Epithelial cell of esophagus (primary cell): ENCODE measurements at regions not wholly inside any gene's neighbourhood (a gene's known extent, or its start where the extent isn't known, plus 50 kb on each side); places are given as distances from the start of the nearest gene placed in this dataset.
"Not testable (repeated sequence)": the region's sequence is repeated elsewhere in the genome, so short reads cannot be mapped to it uniquely, and the experiment has no call there.

ENCODE experiments used
- DNase-seq: peaks from one replicate; pipeline ENCODE4 v3.0.0; 2010; ENCODE audit warnings: low read depth
- H3K4me3 ChIP-seq: 2 replicates; pipeline ENCODE4 v1.5.1; 2011; ENCODE audit warnings: mild to moderate bottlenecking, low read length, control low read depth
- CTCF ChIP-seq: IDR thresholded peaks from 2 replicates; pipeline ENCODE4 v1.5.1; 2011; ENCODE audit warnings: low read depth, mild to moderate bottlenecking, low read length, control low read depth, inconsistent platforms; ENCODE audit not compliant: insufficient read depth; ENCODE audit errors: missing control alignments

DNA sequence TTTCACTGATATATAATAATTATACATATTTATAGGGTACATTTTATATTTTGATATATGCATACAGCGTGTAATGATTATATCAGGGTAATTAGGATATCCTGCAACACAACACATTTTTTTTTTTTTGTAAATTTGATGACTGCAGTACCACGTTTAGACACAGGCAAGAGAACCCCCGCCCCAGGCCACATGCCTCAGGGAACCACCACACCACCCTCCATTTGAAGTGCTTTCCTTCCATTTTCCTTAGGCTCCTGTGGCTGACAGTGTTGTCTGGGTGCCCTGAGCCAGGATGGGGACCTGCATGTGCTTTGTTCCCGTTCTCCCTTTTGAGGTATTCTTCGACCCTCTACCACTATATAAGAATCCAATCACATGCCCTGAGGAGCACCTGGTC is 161.6 kb upstream of the CTAGE1 start:
- TF ChIP-seq CTCF, result no peak
- no peak for DNase-seq

DNA sequence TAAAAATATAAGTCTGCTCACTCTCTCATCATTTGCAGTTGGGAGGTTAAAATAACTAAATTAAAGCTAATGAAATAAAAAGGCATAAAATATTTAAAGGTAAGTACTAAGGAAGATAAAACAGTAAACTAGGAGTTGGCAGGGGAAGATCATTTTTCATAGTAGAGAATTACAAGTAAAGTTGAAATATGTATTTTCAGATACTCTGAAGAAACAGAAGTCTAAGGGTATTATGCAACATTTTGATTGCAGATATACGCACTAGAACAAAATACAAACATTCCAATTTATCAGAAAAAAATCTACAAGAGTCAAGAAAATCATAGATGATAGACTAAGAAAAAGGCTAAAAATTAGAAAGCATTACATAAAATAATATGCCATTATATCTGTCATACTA is 167.6 kb upstream of the CTAGE1 start:
- TF ChIP-seq CTCF, result no peak
- no peak overlapping the region for H3K4me3 ChIP-seq
- DNase-seq, result no peak

More for the DNA sequence above, 161.6 kb upstream of the CTAGE1 start:
- H3K4me3 ChIP-seq, result no peak overlapping the region

- TF ChIP-seq CTCF, result no peak
- DNase-seq, result peak; percentile 38
- H3K4me3 ChIP-seq, result no peak overlapping the region
These were observed 168.1 kb upstream of the CTAGE1 start for GRCh38 chr18:22585821-22586220.

DNA sequence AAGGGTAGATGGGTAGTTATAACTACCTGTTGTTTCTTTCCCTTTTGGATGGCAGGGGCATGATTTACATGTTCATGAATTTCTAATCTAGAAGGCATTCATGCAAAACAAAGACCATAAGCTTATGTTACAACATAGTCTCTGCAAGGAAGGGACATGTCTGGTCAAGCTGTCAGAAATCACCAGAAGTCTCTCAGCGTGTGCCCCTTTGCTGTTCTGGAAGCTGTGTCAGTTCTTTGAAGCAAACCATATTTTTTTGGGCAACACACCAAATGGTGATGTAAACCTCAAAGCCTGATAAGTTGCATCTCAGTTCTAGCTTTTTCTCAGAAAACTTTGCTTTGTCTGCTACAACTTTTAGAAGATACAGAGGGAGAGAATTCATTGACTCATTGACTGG is 173.5 kb upstream of the CTAGE1 start:
- no peak for TF ChIP-seq CTCF
- H3K4me3 ChIP-seq, result no peak overlapping the region
- peak; percentile 86 for DNase-seq

- no peak for TF ChIP-seq CTCF
- no peak for DNase-seq
- H3K4me3 ChIP-seq, result no peak overlapping the region
These were observed 176.5 kb upstream of the CTAGE1 start for GRCh38 chr18:22594155-22594690.

DNA sequence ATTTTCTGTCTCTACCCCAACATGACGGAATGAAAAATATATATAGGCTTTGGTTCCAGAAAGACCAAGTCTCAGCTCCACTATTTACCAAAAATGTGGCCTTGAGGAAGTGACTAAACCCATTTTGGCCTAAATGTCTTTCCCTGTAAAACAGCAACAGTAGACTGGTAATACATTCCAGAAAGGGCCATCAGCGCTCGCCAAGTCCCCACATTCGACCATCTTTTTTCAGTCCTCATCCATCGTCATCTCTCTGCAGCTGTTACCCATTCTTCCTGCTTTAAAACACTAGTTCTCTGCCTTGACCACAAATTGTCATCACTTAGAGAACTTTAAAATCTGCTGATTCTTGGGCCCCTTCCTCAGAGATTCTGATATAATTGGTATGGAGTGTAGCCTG is 183.8 kb upstream of the CTAGE1 start:
- no peak overlapping the region for H3K4me3 ChIP-seq
- no peak for TF ChIP-seq CTCF
- no peak for DNase-seq

DNA sequence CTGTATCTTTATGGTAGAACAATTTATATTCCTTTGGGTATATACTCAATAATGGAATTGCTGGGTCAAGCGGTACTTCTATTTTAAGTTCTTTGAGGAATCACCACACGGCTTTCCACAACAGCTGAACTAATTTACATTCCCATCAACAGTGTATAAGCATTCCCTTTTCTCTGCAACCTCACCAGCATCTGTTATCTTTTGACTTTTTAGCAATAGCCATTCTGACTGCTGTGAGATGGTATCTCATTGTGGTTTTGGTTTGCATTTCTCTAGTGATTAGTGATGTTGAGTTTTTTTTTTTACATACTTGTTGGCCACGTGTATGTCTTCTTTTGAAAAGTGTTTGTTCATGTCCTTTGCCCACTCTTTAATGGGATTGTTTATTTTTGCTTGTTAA is 184.7 kb upstream of the CTAGE1 start:
- DNase-seq, H3K4me3 ChIP-seq: not testable (repeated sequence)
